ENCODE measurements at regions not wholly inside any gene's neighbourhood (a gene's known extent, or its start where the extent isn't known, plus 50 kb on each side); places are given as distances from the start of the nearest gene placed in this dataset.
"Not testable (repeated sequence)": the region's sequence is repeated elsewhere in the genome, so short reads cannot be mapped to it uniquely, and the experiment has no call there.

GRCh38 chrX:77118686-77119085 is 328.5 kb upstream of the FGF16 start:
- H3K4me1 ChIP-seq (ENCODE audit: control insufficient read depth in 1 of 2, insufficient read depth in 2 of 2, low read length in 2 of 2), result no peaks in the 10 kb centered on the region
- H3K36me3 ChIP-seq (ENCODE audit: control insufficient read depth in 1 of 2, insufficient read depth in 2 of 2, low read length in 2 of 2), result no peaks in the 10 kb centered on the region
- no peaks in the 10 kb centered on the region for H3K27me3 ChIP-seq (ENCODE audit: control insufficient read depth in 1 of 2, insufficient read depth in 2 of 2, low read length in 2 of 2)
- H3K4me3 ChIP-seq (ENCODE audit: low read depth in 1 of 2, low read length in 2 of 2), result no peak overlapping the region
- no peak overlapping the region for H3K27ac ChIP-seq (ENCODE audit: low read depth, low read length)
- H3K9me3 ChIP-seq (ENCODE audit: control insufficient read depth in 1 of 2, low read length in 2 of 2), result no peaks in the 10 kb centered on the region
- no peak overlapping the region for H3K9ac ChIP-seq (ENCODE audit: low read depth in 1 of 2, low read length in 2 of 2)

- Histone ChIP-seq H3K27me3 (ENCODE audit: control insufficient read depth in 1 of 2, insufficient read depth in 2 of 2, low read length in 2 of 2) (no peaks in the 10 kb centered on the region), H3K36me3 (ENCODE audit: control insufficient read depth in 1 of 2, insufficient read depth in 2 of 2, low read length in 2 of 2) (no peaks in the 10 kb centered on the region), H3K4me1 (ENCODE audit: control insufficient read depth in 1 of 2, insufficient read depth in 2 of 2, low read length in 2 of 2) (no peaks in the 10 kb centered on the region), H3K9ac (ENCODE audit: low read depth in 1 of 2, low read length in 2 of 2) (no peak overlapping the region), H3K9me3 (ENCODE audit: control insufficient read depth in 1 of 2, low read length in 2 of 2) (no peaks in the 10 kb centered on the region), H3K4me3 (ENCODE audit: low read depth in 1 of 2, low read length in 2 of 2) (no peak overlapping the region), H3K27ac (ENCODE audit: low read depth, low read length) (no peak overlapping the region)
Observed at GRCh38 chrX:77119706-77120105, 327.5 kb upstream of the FGF16 start.

- not testable (repeated sequence) for H3K9ac ChIP-seq (ENCODE audit: low read depth in 1 of 2, low read length in 2 of 2); H3K27me3 ChIP-seq (ENCODE audit: control insufficient read depth in 1 of 2, insufficient read depth in 2 of 2, low read length in 2 of 2); H3K36me3 ChIP-seq (ENCODE audit: control insufficient read depth in 1 of 2, insufficient read depth in 2 of 2, low read length in 2 of 2); H3K9me3 ChIP-seq (ENCODE audit: control insufficient read depth in 1 of 2, low read length in 2 of 2); H3K27ac ChIP-seq (ENCODE audit: low read depth, low read length); H3K4me1 ChIP-seq (ENCODE audit: control insufficient read depth in 1 of 2, insufficient read depth in 2 of 2, low read length in 2 of 2); H3K4me3 ChIP-seq (ENCODE audit: low read depth in 1 of 2, low read length in 2 of 2)
Observed at GRCh38 chrX:77123917-77124316, 323.3 kb upstream of the FGF16 start.

- not testable (repeated sequence) for H3K4me1 ChIP-seq (ENCODE audit: control insufficient read depth in 1 of 2, insufficient read depth in 2 of 2, low read length in 2 of 2); H3K9ac ChIP-seq (ENCODE audit: low read depth in 1 of 2, low read length in 2 of 2); H3K27me3 ChIP-seq (ENCODE audit: control insufficient read depth in 1 of 2, insufficient read depth in 2 of 2, low read length in 2 of 2); H3K36me3 ChIP-seq (ENCODE audit: control insufficient read depth in 1 of 2, insufficient read depth in 2 of 2, low read length in 2 of 2); H3K9me3 ChIP-seq (ENCODE audit: control insufficient read depth in 1 of 2, low read length in 2 of 2); H3K27ac ChIP-seq (ENCODE audit: low read depth, low read length); H3K4me3 ChIP-seq (ENCODE audit: low read depth in 1 of 2, low read length in 2 of 2)
Observed at GRCh38 chrX:77127571-77127970, 319.6 kb upstream of the FGF16 start.

- Histone ChIP-seq H3K27me3 (ENCODE audit: control insufficient read depth in 1 of 2, insufficient read depth in 2 of 2, low read length in 2 of 2) (no peaks in the 10 kb centered on the region), H3K4me3 (ENCODE audit: low read depth in 1 of 2, low read length in 2 of 2) (no peak overlapping the region), H3K9ac (ENCODE audit: low read depth in 1 of 2, low read length in 2 of 2) (no peak overlapping the region), H3K36me3 (ENCODE audit: control insufficient read depth in 1 of 2, insufficient read depth in 2 of 2, low read length in 2 of 2) (no peaks in the 10 kb centered on the region), H3K9me3 (ENCODE audit: control insufficient read depth in 1 of 2, low read length in 2 of 2) (no peaks in the 10 kb centered on the region), H3K4me1 (ENCODE audit: control insufficient read depth in 1 of 2, insufficient read depth in 2 of 2, low read length in 2 of 2) (no peaks in the 10 kb centered on the region), H3K27ac (ENCODE audit: low read depth, low read length) (no peak overlapping the region)
Observed at GRCh38 chrX:77143907-77144306, 303.3 kb upstream of the FGF16 start.

- H3K36me3 ChIP-seq (ENCODE audit: control insufficient read depth in 1 of 2, insufficient read depth in 2 of 2, low read length in 2 of 2), result no peaks in the 10 kb centered on the region
- no peak overlapping the region for H3K27ac ChIP-seq (ENCODE audit: low read depth, low read length)
- H3K9ac ChIP-seq (ENCODE audit: low read depth in 1 of 2, low read length in 2 of 2), result no peak overlapping the region
- no peaks in the 10 kb centered on the region for H3K9me3 ChIP-seq (ENCODE audit: control insufficient read depth in 1 of 2, low read length in 2 of 2)
- no peak overlapping the region for H3K4me3 ChIP-seq (ENCODE audit: low read depth in 1 of 2, low read length in 2 of 2)
- H3K27me3 ChIP-seq (ENCODE audit: control insufficient read depth in 1 of 2, insufficient read depth in 2 of 2, low read length in 2 of 2), result no peaks in the 10 kb centered on the region
- H3K4me1 ChIP-seq (ENCODE audit: control insufficient read depth in 1 of 2, insufficient read depth in 2 of 2, low read length in 2 of 2), result no peaks in the 10 kb centered on the region
Observed at GRCh38 chrX:77160301-77160700, 286.9 kb upstream of the FGF16 start.

- H3K27me3 ChIP-seq (ENCODE audit: control insufficient read depth in 1 of 2, insufficient read depth in 2 of 2, low read length in 2 of 2), result no peaks in the 10 kb centered on the region
- H3K9me3 ChIP-seq (ENCODE audit: control insufficient read depth in 1 of 2, low read length in 2 of 2), result no peaks in the 10 kb centered on the region
- H3K4me1 ChIP-seq (ENCODE audit: control insufficient read depth in 1 of 2, insufficient read depth in 2 of 2, low read length in 2 of 2), result no peaks in the 10 kb centered on the region
- H3K27ac ChIP-seq (ENCODE audit: low read depth, low read length), result no peak overlapping the region
- no peak overlapping the region for H3K4me3 ChIP-seq (ENCODE audit: low read depth in 1 of 2, low read length in 2 of 2)
- no peak overlapping the region for H3K9ac ChIP-seq (ENCODE audit: low read depth in 1 of 2, low read length in 2 of 2)
- H3K36me3 ChIP-seq (ENCODE audit: control insufficient read depth in 1 of 2, insufficient read depth in 2 of 2, low read length in 2 of 2), result no peaks in the 10 kb centered on the region
Observed at GRCh38 chrX:77162777-77163176, 284.4 kb upstream of the FGF16 start.

- Histone ChIP-seq H3K4me1 (ENCODE audit: control insufficient read depth in 1 of 2, insufficient read depth in 2 of 2, low read length in 2 of 2) (no peaks in the 10 kb centered on the region), H3K27me3 (ENCODE audit: control insufficient read depth in 1 of 2, insufficient read depth in 2 of 2, low read length in 2 of 2) (no peaks in the 10 kb centered on the region)
Observed at GRCh38 chrX:77167993-77168392, 279.2 kb upstream of the FGF16 start.

GRCh38 chrX:77174680-77175519 is 272.3 kb upstream of the FGF16 start:
- H3K9me3 ChIP-seq (ENCODE audit: control insufficient read depth in 1 of 2, low read length in 2 of 2), result no peaks in the 10 kb centered on the region
- H3K36me3 ChIP-seq (ENCODE audit: control insufficient read depth in 1 of 2, insufficient read depth in 2 of 2, low read length in 2 of 2), result no peaks in the 10 kb centered on the region
- no peak overlapping the region for H3K27ac ChIP-seq (ENCODE audit: low read depth, low read length)
- no peaks in the 10 kb centered on the region for H3K27me3 ChIP-seq (ENCODE audit: control insufficient read depth in 1 of 2, insufficient read depth in 2 of 2, low read length in 2 of 2)
- H3K9ac ChIP-seq (ENCODE audit: low read depth in 1 of 2, low read length in 2 of 2), result no peak overlapping the region
- no peaks in the 10 kb centered on the region for H3K4me1 ChIP-seq (ENCODE audit: control insufficient read depth in 1 of 2, insufficient read depth in 2 of 2, low read length in 2 of 2)
- no peak overlapping the region for H3K4me3 ChIP-seq (ENCODE audit: low read depth in 1 of 2, low read length in 2 of 2)

More at GRCh38 chrX:77167993-77168392, 279.2 kb upstream of the FGF16 start:
- Histone ChIP-seq H3K9me3 (ENCODE audit: control insufficient read depth in 1 of 2, low read length in 2 of 2) (no peaks in the 10 kb centered on the region), H3K9ac (ENCODE audit: low read depth in 1 of 2, low read length in 2 of 2) (no peak overlapping the region), H3K36me3 (ENCODE audit: control insufficient read depth in 1 of 2, insufficient read depth in 2 of 2, low read length in 2 of 2) (no peaks in the 10 kb centered on the region), H3K27ac (ENCODE audit: low read depth, low read length) (no peak overlapping the region), H3K4me3 (ENCODE audit: low read depth in 1 of 2, low read length in 2 of 2) (no peak overlapping the region)

GRCh38 chrX:77200663-77201062 is 246.5 kb upstream of the FGF16 start:
- no peaks in the 10 kb centered on the region for H3K27me3 ChIP-seq (ENCODE audit: control insufficient read depth in 1 of 2, insufficient read depth in 2 of 2, low read length in 2 of 2)
- H3K9ac ChIP-seq (ENCODE audit: low read depth in 1 of 2, low read length in 2 of 2), result no peak overlapping the region
- H3K4me3 ChIP-seq (ENCODE audit: low read depth in 1 of 2, low read length in 2 of 2), result no peak overlapping the region
- no peaks in the 10 kb centered on the region for H3K36me3 ChIP-seq (ENCODE audit: control insufficient read depth in 1 of 2, insufficient read depth in 2 of 2, low read length in 2 of 2)
- no peaks in the 10 kb centered on the region for H3K9me3 ChIP-seq (ENCODE audit: control insufficient read depth in 1 of 2, low read length in 2 of 2)
- H3K27ac ChIP-seq (ENCODE audit: low read depth, low read length), result no peak overlapping the region
- no peaks in the 10 kb centered on the region for H3K4me1 ChIP-seq (ENCODE audit: control insufficient read depth in 1 of 2, insufficient read depth in 2 of 2, low read length in 2 of 2)

All from duodenal mucosa (tissue), 2 donors.